Sigmoid colon (tissue), 4 donors: ENCODE measurements at regions not wholly inside any gene's neighbourhood (a gene's known extent, or its start where the extent isn't known, plus 50 kb on each side); places are given as distances from the start of the nearest gene placed in this dataset.

Source experiments
- EP300 ChIP-seq, 4 donors: sonication (generic); formaldehyde crosslinking; IDR thresholded peaks; one replicate each; pipeline ENCODE4 v1.6.1; 2017; ENCODE audit warnings: antibody characterized with exemption in 4 of 4
- POLR2AphosphoS5 ChIP-seq, 4 donors: sonication (generic); formaldehyde crosslinking; IDR thresholded peaks; one replicate each; pipeline ENCODE4 v1.6.1; 2017; ENCODE audit warnings: antibody characterized with exemption in 4 of 4
- TF ChIP-seq, protein P1 (sequence below), 4 experiments: fragments of 450-650 bp in 3 of 4; fragments of 200-600 bp in 1 of 4; IDR thresholded peaks; one replicate each; pipeline ENCODE4 v1.5.1; 2016 to 2019; ENCODE audit warnings: antibody characterized with exemption in 4 of 4, mild to moderate bottlenecking in 3 of 4, moderate library complexity in 2 of 4

DNA sequence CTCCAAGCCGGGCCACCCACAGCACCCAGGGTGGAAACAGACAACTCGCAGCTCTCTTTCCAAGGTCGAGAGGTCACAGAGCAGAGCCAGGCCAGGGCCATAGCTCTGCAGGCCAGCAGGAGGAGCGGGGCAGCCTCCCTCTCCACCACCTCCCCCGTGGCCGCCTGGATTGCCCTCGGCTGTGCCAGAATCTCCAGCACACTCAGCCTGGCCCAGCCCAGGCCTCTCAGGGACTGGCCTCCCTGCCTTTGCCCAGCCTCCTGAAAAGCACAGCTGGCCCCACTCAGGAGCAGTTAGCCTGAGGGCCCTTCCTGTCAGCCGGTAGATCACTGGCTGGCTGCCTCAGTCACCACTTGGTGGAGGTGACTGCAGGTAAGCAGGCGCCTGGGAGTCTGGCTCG, 85.8 kb upstream of the SEC14L1 start:
- TF ChIP-seq, protein P1, sequence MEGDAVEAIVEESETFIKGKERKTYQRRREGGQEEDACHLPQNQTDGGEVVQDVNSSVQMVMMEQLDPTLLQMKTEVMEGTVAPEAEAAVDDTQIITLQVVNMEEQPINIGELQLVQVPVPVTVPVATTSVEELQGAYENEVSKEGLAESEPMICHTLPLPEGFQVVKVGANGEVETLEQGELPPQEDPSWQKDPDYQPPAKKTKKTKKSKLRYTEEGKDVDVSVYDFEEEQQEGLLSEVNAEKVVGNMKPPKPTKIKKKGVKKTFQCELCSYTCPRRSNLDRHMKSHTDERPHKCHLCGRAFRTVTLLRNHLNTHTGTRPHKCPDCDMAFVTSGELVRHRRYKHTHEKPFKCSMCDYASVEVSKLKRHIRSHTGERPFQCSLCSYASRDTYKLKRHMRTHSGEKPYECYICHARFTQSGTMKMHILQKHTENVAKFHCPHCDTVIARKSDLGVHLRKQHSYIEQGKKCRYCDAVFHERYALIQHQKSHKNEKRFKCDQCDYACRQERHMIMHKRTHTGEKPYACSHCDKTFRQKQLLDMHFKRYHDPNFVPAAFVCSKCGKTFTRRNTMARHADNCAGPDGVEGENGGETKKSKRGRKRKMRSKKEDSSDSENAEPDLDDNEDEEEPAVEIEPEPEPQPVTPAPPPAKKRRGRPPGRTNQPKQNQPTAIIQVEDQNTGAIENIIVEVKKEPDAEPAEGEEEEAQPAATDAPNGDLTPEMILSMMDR (IDR thresholded peaks at IDR 0.05), result no peak
- TF ChIP-seq POLR2AphosphoS5 (IDR thresholded peaks at IDR 0.05) (no peak), EP300 (IDR thresholded peaks at IDR 0.05) (no peak)
